ENCODE measurements at regions not wholly inside any gene's neighbourhood (a gene's known extent, or its start where the extent isn't known, plus 50 kb on each side); places are given as distances from the start of the nearest gene placed in this dataset.

- WGBS, 3 donors, result 78 to 93% (median 91%) methylated on average over 2 of the region's 2 CpGs
Observed at GRCh38 chr12:114888928-114889584, 205.1 kb upstream of the TBX3 start.

GRCh38 chr12:114888448-114888847 lies 204.5 kb upstream of the TBX3 start:
- WGBS, 3 donors, result 23 to 28% (median 24%) methylated on average over 1 of the region's 1 CpG
- no peak overlapping the region for H3K27ac ChIP-seq (ENCODE audit: low read depth, low read length)

More at GRCh38 chr12:114888928-114889584, 205.1 kb upstream of the TBX3 start:
- H3K27ac ChIP-seq (ENCODE audit: low read depth, low read length), result no peak overlapping the region

GRCh38 chr12:114885501-114885900 lies 201.5 kb upstream of the TBX3 start:
- 91 to 97% (median 94%) methylated on average over 4 of the region's 4 CpGs for WGBS, 3 donors
- H3K27ac ChIP-seq (ENCODE audit: low read depth, low read length), result no peak overlapping the region

GRCh38 chr12:114884575-114884974 lies 200.6 kb upstream of the TBX3 start:
- WGBS, 3 donors, result 60 to 67% (median 65%) methylated on average over 6 of the region's 6 CpGs
- H3K27ac ChIP-seq (ENCODE audit: low read depth, low read length), result no peak overlapping the region

GRCh38 chr12:114882083-114882482 lies 198.1 kb upstream of the TBX3 start:
- 82 to 91% (median 88%) methylated on average over 4 of the region's 4 CpGs for WGBS, 3 donors
- no peak overlapping the region for H3K27ac ChIP-seq (ENCODE audit: low read depth, low read length)

GRCh38 chr12:114879354-114879753 lies 195.4 kb upstream of the TBX3 start:
- WGBS, 3 donors, result 73 to 91% (median 90%) methylated on average over 4 of the region's 4 CpGs
- no peak overlapping the region for H3K27ac ChIP-seq (ENCODE audit: low read depth, low read length)

- WGBS, 3 donors, result 72 to 91% (median 87%) methylated on average over 4 of the region's 4 CpGs
- no peak overlapping the region for H3K27ac ChIP-seq (ENCODE audit: low read depth, low read length)
Observed at GRCh38 chr12:114878781-114879180, 194.8 kb upstream of the TBX3 start.

GRCh38 chr12:114876968-114877680 lies 193.1 kb upstream of the TBX3 start:
- 69 to 90% (median 89%) methylated on average over 13 of the region's 13 CpGs for WGBS, 3 donors
- H3K27ac ChIP-seq (ENCODE audit: low read depth, low read length), result no peak overlapping the region

GRCh38 chr12:114875313-114875712 lies 191.3 kb upstream of the TBX3 start:
- 55 to 84% (median 80%) methylated on average over 7 of the region's 7 CpGs for WGBS, 3 donors
- H3K27ac ChIP-seq (ENCODE audit: low read depth, low read length), result no peak overlapping the region

- H3K27ac ChIP-seq (ENCODE audit: low read depth, low read length), result no peak overlapping the region
- 91 to 98% (median 96%) methylated on average over 10 of the region's 10 CpGs for WGBS, 3 donors
Observed at GRCh38 chr12:114873656-114874055, 189.7 kb upstream of the TBX3 start.

- no peak overlapping the region for H3K27ac ChIP-seq (ENCODE audit: low read depth, low read length)
Observed at GRCh38 chr12:114868995-114869834, 185.2 kb upstream of the TBX3 start.

GRCh38 chr12:114866331-114866730 lies 182.4 kb upstream of the TBX3 start:
- H3K27ac ChIP-seq (ENCODE audit: low read depth, low read length), result no peak overlapping the region
- 85 to 92% (median 87%) methylated on average over 4 of the region's 4 CpGs for WGBS, 3 donors

More at GRCh38 chr12:114868995-114869834, 185.2 kb upstream of the TBX3 start:
- WGBS, 3 donors, result 25 to 40% (median 37%) methylated on average over 14 of the region's 14 CpGs

GRCh38 chr12:114864837-114865551 lies 181.0 kb upstream of the TBX3 start:
- H3K27ac ChIP-seq (ENCODE audit: low read depth, low read length), result no peak overlapping the region
- WGBS, 3 donors, result 17 to 27% (median 25%) methylated on average over 12 of the region's 12 CpGs

GRCh38 chr12:114863911-114864310 lies 179.9 kb upstream of the TBX3 start:
- WGBS, 3 donors, result 67 to 85% (median 82%) methylated on average over 12 of the region's 12 CpGs
- H3K27ac ChIP-seq (ENCODE audit: low read depth, low read length), result no peak overlapping the region

- 75 to 94% (median 89%) methylated on average over 6 of the region's 6 CpGs for WGBS, 3 donors
- no peak overlapping the region for H3K27ac ChIP-seq (ENCODE audit: low read depth, low read length)
Observed at GRCh38 chr12:114860969-114861368, 177.0 kb upstream of the TBX3 start.

- 43 to 79% (median 76%) methylated on average over 7 of the region's 7 CpGs for WGBS, 3 donors
Observed at GRCh38 chr12:114858388-114859146, 174.6 kb upstream of the TBX3 start.

GRCh38 chr12:114855678-114856077 lies 171.7 kb upstream of the TBX3 start:
- H3K27ac ChIP-seq (ENCODE audit: low read depth, low read length), result no peak overlapping the region
- WGBS, 3 donors, result 81 to 91% (median 89%) methylated on average over 3 of the region's 3 CpGs

More at GRCh38 chr12:114858388-114859146, 174.6 kb upstream of the TBX3 start:
- no peak overlapping the region for H3K27ac ChIP-seq (ENCODE audit: low read depth, low read length)

Measured in adipose tissue (tissue), 3 donors.